Activated B cell treated with CpG ODN at 0.5 μM for 24 hours (primary cell): ENCODE measurements at regions not wholly inside any gene's neighbourhood (a gene's known extent, or its start where the extent isn't known, plus 50 kb on each side); places are given as distances from the start of the nearest gene placed in this dataset.

ENCODE experiments used
- ATAC-seq: fragments of 200-7000 bp; cut with Tn5 transposase; one replicate; pipeline ENCODE4 v1.10.0; 2021; ENCODE audit warnings: low read depth, mild to moderate bottlenecking, moderate library complexity
- CTCF ChIA-PET: fragments of 350-600 bp; sonication (Branson Sonifier 250); formaldehyde crosslinking; loops from one replicate; lab custom pipeline; 2021; ENCODE audit warnings: antibody characterized with exemption; lab: Charles Lee
- POLR2A ChIA-PET: fragments of 350-600 bp; sonication (Branson Sonifier 250); formaldehyde crosslinking; loops from one replicate; lab custom pipeline; 2021; ENCODE audit warnings: antibody characterized with exemption; lab: Charles Lee
- DNase-seq: peaks from one replicate; pipeline ENCODE4 v3.0.0; 2022
- H3K27ac Mint-ChIP-seq: one replicate; pipeline ENCODE4 v1.8.0; 2020; ENCODE audit warnings: mixed read lengths
- H3K27me3 Mint-ChIP-seq: one replicate; pipeline ENCODE4 v1.8.0; 2021; ENCODE audit warnings: mixed read lengths
- H3K36me3 Mint-ChIP-seq: one replicate; pipeline ENCODE4 v1.8.0; 2021; ENCODE audit warnings: low read depth, mixed read lengths
- H3K4me1 Mint-ChIP-seq: one replicate; pipeline ENCODE4 v1.8.0; 2021; ENCODE audit warnings: mixed read lengths
- H3K4me3 Mint-ChIP-seq: one replicate; pipeline ENCODE4 v1.8.0; 2020; ENCODE audit warnings: mild to moderate bottlenecking, mixed read lengths
- H3K9me3 Mint-ChIP-seq: one replicate; pipeline ENCODE4 v1.8.0; 2020; ENCODE audit warnings: mixed read lengths
- CTCF ChIP-seq: fragments of 200-600 bp; IDR thresholded peaks from one replicate; pipeline ENCODE4 v1.8.0; 2022; ENCODE audit warnings: antibody characterized with exemption, mild to moderate bottlenecking
- intact Hi-C: fragments of 100-400 bp; cut with micrococcal nuclease; formaldehyde crosslinking; loops from one replicate; pipeline ENCODE4 v1.15.1; 2024

- CTCF ChIA-PET: interaction anchor here (1.0 kb wide), 1 partner anchor 10 kb away, joined by 4 read pairs; no protein-coding TSS in a partner anchor
- ATAC-seq (no peak), DNase-seq (no peak)
- no peaks in the 10 kb centered on the region for H3K27me3 Mint-ChIP-seq
- no peak for TF ChIP-seq CTCF
- H3K9me3 Mint-ChIP-seq: no peaks in the 10 kb centered on the region
- H3K36me3 Mint-ChIP-seq: no peaks in the 10 kb centered on the region
- no peaks in the 10 kb centered on the region for H3K4me1 Mint-ChIP-seq
- POLR2A ChIA-PET: no interaction called here
- intact Hi-C loops: loop anchor here (10.0 kb wide), 1 partner anchor 414 kb away; no protein-coding TSS in a partner anchor
- H3K4me3 Mint-ChIP-seq: no peak overlapping the region
- H3K27ac Mint-ChIP-seq: no peak overlapping the region
Observed at GRCh38 chr9:3658964-3659363, 133.2 kb upstream of the RFX3 start.

GRCh38 chr9:3656224-3656623 lies 130.4 kb upstream of the RFX3 start:
- Mint-ChIP-seq H3K9me3 (no peaks in the 10 kb centered on the region), H3K27ac (no peak overlapping the region), H3K27me3 (no peaks in the 10 kb centered on the region), H3K4me1 (no peaks in the 10 kb centered on the region), H3K4me3 (no peak overlapping the region), H3K36me3 (no peaks in the 10 kb centered on the region)
- intact Hi-C loops: loop anchor here (10.0 kb wide), 1 partner anchor 411 kb away; no protein-coding TSS in a partner anchor
- ChIA-PET CTCF (no interaction called here), POLR2A (no interaction called here)
- DNase-seq: no peak
- ATAC-seq: no peak
- TF ChIP-seq CTCF: no peak

GRCh38 chr9:3650994-3651622 lies 125.3 kb upstream of the RFX3 start:
- H3K4me3 Mint-ChIP-seq: no peak overlapping the region
- no peaks in the 10 kb centered on the region for H3K27me3 Mint-ChIP-seq
- intact Hi-C loops: loop anchor here (10.0 kb wide), 1 partner anchor 406 kb away; no protein-coding TSS in a partner anchor
- no peak for DNase-seq
- CTCF ChIA-PET: no interaction called here
- no peaks in the 10 kb centered on the region for H3K4me1 Mint-ChIP-seq
- TF ChIP-seq CTCF: no peak
- H3K36me3 Mint-ChIP-seq: no peaks in the 10 kb centered on the region
- ATAC-seq: no peak
- no peaks in the 10 kb centered on the region for H3K9me3 Mint-ChIP-seq
- no peak overlapping the region for H3K27ac Mint-ChIP-seq
- POLR2A ChIA-PET: no interaction called here

GRCh38 chr9:3648722-3649246 lies 123.0 kb upstream of the RFX3 start:
- no peak for TF ChIP-seq CTCF
- ChIA-PET POLR2A (no interaction called here), CTCF (interaction anchor here (0.8 kb wide), 1 partner anchor 10 kb away, joined by 4 read pairs; no protein-coding TSS in a partner anchor)
- DNase-seq (no peak), ATAC-seq (no peak)
- Mint-ChIP-seq H3K4me3 (no peak overlapping the region), H3K4me1 (no peaks in the 10 kb centered on the region), H3K27me3 (no peaks in the 10 kb centered on the region), H3K27ac (no peak overlapping the region), H3K9me3 (no peaks in the 10 kb centered on the region), H3K36me3 (no peaks in the 10 kb centered on the region)
- intact Hi-C loops: loop anchor here (2.0 kb wide), 1 partner anchor 14 kb away; no protein-coding TSS in a partner anchor

GRCh38 chr9:3648266-3648665 lies 122.5 kb upstream of the RFX3 start:
- H3K27ac Mint-ChIP-seq: no peak overlapping the region
- DNase-seq (no peak), ATAC-seq (no peak)
- no peaks in the 10 kb centered on the region for H3K9me3 Mint-ChIP-seq
- no peaks in the 10 kb centered on the region for H3K4me1 Mint-ChIP-seq
- ChIA-PET CTCF (interaction anchor here (0.8 to 1.4 kb wide), 2 partner anchors 10 to 180 kb away, joined by 3 to 4 read pairs; no protein-coding TSS in a partner anchor), POLR2A (no interaction called here)
- H3K36me3 Mint-ChIP-seq: no peaks in the 10 kb centered on the region
- H3K4me3 Mint-ChIP-seq: no peak overlapping the region
- no peaks in the 10 kb centered on the region for H3K27me3 Mint-ChIP-seq
- intact Hi-C loops: loop anchor here (2.0 kb wide), 1 partner anchor 13 kb away; no protein-coding TSS in a partner anchor
- TF ChIP-seq CTCF: no peak
